ENCODE measurements at regions not wholly inside any gene's neighbourhood (a gene's known extent, or its start where the extent isn't known, plus 50 kb on each side); places are given as distances from the start of the nearest gene placed in this dataset.

DNA sequence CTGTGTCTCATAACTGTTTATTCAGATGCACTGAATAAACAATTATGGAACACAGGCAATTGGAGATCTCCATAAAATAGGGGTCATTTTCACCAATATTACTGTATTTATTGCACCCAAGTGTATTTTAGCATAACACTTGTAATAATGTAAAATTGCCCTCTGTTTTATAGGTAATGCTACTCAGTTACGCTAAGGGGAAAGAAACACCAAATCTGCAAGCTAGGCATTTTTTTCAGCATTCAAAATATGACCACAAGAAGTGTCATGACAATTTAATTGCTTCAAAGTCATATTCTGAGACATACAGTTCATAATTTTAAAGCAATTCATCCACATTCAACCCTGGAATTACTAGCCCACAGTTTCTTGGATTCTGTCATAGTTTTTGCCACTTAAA is 643.2 kb upstream of the NOX3 start:
- TF ChIP-seq, protein P1, sequence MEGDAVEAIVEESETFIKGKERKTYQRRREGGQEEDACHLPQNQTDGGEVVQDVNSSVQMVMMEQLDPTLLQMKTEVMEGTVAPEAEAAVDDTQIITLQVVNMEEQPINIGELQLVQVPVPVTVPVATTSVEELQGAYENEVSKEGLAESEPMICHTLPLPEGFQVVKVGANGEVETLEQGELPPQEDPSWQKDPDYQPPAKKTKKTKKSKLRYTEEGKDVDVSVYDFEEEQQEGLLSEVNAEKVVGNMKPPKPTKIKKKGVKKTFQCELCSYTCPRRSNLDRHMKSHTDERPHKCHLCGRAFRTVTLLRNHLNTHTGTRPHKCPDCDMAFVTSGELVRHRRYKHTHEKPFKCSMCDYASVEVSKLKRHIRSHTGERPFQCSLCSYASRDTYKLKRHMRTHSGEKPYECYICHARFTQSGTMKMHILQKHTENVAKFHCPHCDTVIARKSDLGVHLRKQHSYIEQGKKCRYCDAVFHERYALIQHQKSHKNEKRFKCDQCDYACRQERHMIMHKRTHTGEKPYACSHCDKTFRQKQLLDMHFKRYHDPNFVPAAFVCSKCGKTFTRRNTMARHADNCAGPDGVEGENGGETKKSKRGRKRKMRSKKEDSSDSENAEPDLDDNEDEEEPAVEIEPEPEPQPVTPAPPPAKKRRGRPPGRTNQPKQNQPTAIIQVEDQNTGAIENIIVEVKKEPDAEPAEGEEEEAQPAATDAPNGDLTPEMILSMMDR (conservative IDR thresholded peaks at IDR 0.05; ENCODE audit: low read depth, low read length) = no peak
- TF ChIP-seq POLR2A (IDR thresholded peaks at IDR 0.05; ENCODE audit: low read depth, low read length) (no peak), BHLHE40 (IDR thresholded peaks at IDR 0.05; ENCODE audit: low read depth, low read length) (no peak)
